NCI-H2081 (cell line): ENCODE measurements at regions not wholly inside any gene's neighbourhood (a gene's known extent, or its start where the extent isn't known, plus 50 kb on each side); places are given as distances from the start of the nearest gene placed in this dataset.

Source experiments
- DNase-seq, 2 experiments: peaks; one replicate each; lab custom pipeline; 2025; lab: John Stamatoyannopoulos, UW

- no peak for DNase-seq
Observed at GRCh38 chr2:180660881-180661685, 319.3 kb upstream of the UBE2E3 start.

DNA sequence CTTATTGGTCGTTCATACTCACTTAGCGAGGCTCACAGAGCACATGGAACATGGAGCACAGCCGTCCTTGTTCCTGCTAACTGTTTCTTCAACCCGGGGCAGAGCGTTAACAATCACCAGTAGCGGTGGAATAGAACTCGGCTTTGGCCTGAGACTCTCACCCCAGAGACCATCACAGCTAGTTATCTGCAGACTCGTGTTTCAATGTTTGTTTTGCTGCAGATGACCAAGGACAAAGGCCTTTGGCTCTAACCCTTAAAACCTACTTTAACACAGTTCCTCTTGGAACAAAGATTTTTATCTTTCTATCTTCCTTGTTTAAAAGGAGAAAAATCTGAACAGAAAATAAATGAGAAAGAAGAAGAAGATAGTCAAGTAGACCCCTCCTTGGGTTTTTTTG lies 320.2 kb upstream of the UBE2E3 start:
- no peak for DNase-seq

- no peak for DNase-seq
Observed at GRCh38 chr2:180657054-180657453, 323.4 kb upstream of the UBE2E3 start.

DNA sequence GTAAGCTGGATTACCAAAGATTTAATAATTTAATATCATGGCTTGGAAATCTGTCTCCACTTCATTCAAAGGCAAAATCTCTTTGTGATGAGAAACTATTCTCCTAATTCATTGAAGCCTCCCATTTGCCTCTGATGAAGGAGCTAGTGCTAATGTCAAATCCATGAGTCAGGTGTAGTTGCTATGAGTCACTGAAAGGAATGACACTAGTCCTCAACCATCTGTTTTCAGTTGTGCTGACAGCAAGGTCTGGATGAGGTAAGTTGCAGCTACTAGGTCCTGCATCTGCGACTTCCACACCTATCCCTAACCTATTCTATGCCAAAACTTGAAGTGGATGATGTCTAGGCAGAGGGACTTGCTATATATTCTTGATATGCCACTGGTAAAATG lies 324.0 kb upstream of the UBE2E3 start:
- DNase-seq = no peak

GRCh38 chr2:180655842-180656454 lies 324.5 kb upstream of the UBE2E3 start:
- no peak for DNase-seq

- no peak for DNase-seq
Observed at GRCh38 chr2:180655393-180655792, 325.0 kb upstream of the UBE2E3 start.

DNA sequence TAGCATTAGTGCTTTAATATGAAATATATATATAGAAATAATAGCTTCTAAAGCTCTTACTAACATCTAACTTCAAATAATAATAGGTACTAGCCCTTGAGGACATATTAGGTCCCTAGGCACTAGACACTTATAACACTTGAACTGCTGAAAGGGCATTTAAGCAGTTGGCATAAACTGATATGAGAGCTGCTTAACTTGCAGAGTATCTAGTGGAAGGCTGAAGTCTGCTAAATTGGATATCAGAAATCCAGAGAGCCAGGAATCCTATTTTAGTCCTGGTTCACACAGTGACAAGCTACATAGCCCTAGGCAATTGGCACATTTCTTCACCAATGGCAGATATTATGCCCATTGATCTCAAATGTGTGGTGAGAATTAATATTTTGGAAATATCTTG lies 326.9 kb upstream of the UBE2E3 start:
- DNase-seq = no peak

DNA sequence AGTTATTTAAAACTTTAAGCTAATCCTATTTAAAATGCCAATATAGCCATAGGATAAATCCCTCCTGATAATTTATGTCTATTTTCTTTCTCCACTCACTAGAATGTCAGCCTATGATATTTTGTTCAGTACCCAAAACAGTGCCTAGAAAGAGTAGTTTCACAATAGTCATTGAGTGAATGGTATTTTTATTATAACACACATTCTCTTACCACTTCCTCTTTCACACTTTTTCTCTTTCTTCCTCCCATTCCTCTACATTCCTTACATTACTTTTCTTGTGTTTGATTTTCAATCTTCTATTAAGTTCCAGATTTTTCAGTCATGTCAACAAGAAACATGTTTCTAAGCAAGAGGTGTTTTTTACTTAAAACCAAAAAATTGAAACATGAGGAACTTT lies 327.6 kb upstream of the UBE2E3 start:
- DNase-seq = no peak

GRCh38 chr2:180651596-180651995 lies 328.8 kb upstream of the UBE2E3 start:
- DNase-seq = no peak

DNA sequence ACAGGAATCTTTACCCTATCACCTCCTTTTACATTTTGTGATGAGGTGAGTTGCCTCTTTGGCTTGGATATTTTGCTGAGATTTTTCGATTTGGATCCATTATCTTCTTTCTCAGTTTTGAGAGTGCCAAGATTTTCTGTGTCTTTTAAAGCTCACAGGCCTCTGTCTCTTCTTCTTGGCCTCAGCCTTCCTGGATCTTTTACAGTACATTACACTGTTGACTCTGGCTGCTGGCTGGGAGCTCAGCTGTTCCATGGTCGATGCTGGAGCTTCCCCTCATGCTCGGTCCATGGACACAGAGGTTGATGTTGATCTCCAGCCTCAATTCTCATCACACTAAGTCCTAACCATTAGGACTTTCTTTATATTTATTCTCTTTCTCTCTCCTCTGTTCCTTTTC lies 332.8 kb upstream of the UBE2E3 start:
- no peak for DNase-seq

GRCh38 chr2:180647221-180647620 lies 333.2 kb upstream of the UBE2E3 start:
- DNase-seq = no peak

GRCh38 chr2:180646756-180647155 lies 333.6 kb upstream of the UBE2E3 start:
- DNase-seq = no peak

DNA sequence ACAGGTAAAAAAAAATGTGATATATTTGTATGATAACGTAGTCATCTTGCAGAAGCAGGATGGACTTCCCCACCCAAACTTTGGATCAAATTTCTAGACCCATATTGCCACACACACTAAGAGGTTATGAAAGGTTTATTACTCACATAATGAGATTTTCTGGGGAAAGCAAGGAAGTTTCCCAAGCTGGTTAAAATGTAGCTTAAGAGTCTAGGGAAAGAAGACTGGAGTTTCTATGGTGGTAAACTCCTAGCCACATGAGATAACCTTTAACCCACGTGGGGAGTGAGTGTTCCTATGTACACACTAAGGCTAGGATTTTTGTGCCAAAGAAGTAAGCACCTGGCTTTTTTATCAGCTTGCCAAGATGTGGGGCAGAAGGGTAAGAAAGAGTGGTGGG lies 335.7 kb upstream of the UBE2E3 start:
- DNase-seq = no peak

DNA sequence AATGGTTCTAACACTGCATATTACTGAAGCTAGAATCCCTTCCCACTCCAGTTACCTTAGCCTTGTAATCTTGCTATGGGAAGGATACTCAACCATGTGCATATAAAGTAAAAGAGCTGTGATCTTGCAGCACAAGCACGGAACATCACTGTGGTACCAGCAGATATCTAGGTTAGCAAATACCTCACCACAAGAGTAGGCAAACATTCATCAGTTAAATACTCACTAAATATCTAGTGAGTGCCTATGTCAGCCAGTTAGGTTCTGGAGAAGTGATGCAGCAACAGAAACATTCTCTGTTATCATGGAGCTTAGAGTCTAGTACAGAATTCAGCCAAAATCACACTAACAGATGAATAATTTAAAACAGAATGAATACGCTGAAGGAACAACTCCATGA lies 349.6 kb upstream of the UBE2E3 start:
- no peak for DNase-seq

- no peak for DNase-seq
Observed at GRCh38 chr2:180625006-180625844, 355.2 kb upstream of the UBE2E3 start.

DNA sequence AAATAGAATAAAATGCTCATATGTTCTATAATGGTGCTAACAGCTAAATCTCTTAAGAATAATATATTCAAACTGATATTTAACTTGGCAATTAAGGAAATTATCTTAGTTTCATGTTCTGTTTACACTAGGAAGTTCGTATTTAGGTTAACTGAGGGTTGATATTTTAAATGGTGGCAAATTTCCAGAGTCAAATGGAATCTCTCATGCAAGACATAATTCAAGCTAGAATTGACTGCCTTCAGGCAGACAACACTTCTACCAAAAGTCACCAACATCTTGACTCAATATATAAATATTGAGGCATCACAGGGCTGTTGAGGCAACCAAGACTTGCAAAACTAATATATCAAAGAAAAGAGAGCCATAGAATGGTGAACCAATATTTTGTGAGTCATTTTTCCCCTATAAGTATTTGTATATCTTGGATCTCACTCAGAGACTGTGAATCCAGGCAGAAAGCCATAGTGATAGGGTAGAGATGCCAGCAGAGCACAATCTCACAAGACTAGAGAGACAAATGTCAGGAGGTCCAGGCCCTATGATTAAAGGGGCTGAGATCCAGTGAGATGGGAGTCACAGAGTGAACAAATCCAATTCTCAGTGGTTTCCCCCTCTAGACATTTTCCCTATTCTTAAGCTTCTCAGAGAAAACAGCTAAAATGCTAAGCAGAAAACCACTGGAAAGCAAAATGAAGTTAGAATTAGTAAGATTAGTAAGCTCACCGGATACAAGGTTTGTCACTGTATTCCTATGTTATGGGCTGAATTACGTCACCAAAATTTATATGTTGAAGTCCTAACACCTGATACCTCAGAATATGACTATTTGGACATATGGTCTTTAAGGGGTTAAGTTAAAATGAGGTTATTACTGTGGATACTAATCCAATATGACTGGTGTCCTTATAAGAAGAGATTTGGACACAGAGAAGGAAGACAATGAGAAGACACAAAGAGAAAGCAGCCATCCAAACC lies 358.2 kb upstream of the UBE2E3 start:
- peak in 1 of 2 experiments; percentile 61 for DNase-seq

GRCh38 chr2:180621366-180621765 lies 359.0 kb upstream of the UBE2E3 start:
- no peak for DNase-seq

GRCh38 chr2:180618570-180618969 lies 361.8 kb upstream of the UBE2E3 start:
- no peak for DNase-seq

GRCh38 chr2:180614776-180615175 lies 365.6 kb upstream of the UBE2E3 start:
- DNase-seq = no peak

DNA sequence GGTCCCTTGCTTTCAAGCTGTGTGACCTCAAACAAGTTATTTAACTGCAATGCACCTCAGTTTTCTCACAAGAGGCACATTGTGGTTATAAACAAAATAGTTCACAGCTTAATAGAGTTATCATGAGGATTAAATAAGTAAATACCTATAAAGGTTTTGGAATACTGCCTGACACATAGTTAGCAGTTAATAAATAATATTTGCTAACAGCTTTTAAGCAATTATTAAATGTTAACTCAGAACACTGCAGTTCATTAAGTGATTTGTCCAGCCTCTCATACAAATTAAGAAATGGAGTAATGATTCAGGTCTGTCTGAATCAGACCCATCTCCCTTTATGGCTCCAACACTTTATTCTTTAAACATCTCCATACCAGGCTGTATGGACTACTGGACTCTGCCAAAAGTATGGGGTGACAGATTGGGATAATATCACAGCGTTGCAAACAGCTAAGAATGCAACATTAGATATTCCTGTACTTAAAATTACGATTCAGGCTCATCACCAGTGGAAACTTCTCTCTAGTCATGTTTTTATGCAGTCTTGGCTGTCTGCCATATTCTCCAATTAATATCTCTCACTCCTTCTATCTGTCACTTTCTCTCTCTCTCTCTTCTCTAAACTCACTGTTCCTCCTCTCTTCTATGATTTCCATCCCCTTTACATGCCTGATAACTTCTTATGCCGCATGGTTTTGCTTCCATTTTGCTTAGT lies 370.6 kb upstream of the UBE2E3 start:
- DNase-seq = no peak

DNA sequence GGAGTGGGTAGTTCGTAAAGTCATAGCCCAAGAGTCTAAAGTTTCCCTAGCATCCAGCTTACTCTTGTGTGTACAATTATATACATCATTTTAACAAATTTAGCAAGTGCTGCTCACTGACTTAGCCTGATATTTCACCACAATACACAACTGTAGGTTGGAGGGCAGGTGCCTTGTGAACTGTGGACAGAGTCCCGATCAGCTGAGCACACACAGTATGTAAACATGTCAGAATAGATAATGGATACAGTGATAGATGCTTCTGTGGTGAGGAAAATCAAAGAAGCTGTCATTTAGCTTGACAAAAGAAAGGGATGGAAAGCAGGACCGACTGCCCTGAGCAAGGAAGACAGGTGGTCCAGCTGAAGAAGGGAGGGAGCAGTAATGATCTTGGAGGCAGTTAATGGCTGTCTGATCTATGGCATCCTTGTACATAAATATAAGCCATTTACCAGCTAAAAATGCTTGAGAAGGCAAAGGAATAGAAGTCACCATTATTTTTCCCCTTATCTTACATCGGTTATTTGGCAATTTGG lies 372.8 kb upstream of the UBE2E3 start:
- DNase-seq = peak; percentile 8 to 68
